OCI-M1 (cell line): ENCODE measurements at regions not wholly inside any gene's neighbourhood (a gene's known extent, or its start where the extent isn't known, plus 50 kb on each side); places are given as distances from the start of the nearest gene placed in this dataset.

Experiments
- DNase-seq: peaks from one replicate; lab custom pipeline; 2025; lab: John Stamatoyannopoulos, UW

DNA sequence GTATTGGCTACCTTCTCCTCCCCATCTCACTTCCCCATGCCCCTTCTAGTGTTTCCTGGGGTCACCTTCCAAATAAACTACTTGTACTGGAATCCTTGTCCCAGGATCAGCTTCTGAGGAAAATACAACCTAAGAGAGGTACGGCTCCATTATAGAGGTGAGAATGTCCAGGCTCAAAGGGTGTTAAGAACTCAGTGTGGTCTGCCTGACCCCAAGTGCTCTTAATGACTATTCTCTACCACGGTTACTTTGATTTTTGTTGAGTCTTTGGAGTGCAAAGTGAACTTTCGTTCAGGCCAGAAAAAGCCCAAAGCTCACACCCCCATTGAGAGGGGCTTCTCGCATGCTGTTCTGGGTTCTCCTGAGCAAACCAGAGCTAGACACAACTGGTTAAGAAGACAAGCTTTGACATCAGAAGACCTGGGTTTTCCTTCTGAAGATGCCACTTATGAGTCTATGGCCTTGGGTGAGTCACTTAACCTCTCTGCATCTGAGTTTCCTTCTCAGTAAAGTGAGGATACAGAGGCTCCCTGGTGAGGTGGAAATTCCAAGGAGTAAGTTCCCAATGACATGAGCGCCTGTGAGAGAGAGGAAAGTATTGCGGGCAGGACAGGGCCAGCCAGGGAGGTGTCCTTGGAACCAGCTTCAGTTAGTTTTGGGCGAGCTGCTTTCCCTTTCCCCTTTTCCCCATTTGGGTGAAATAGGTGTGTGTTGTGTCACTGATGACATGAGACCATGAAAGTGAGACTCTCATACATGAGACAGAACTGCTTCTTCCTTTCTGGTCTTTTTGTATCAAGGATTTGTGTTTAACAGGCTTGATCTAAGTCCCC, 475.0 kb upstream of the PROK2 start:
- DNase-seq: no peak

DNA sequence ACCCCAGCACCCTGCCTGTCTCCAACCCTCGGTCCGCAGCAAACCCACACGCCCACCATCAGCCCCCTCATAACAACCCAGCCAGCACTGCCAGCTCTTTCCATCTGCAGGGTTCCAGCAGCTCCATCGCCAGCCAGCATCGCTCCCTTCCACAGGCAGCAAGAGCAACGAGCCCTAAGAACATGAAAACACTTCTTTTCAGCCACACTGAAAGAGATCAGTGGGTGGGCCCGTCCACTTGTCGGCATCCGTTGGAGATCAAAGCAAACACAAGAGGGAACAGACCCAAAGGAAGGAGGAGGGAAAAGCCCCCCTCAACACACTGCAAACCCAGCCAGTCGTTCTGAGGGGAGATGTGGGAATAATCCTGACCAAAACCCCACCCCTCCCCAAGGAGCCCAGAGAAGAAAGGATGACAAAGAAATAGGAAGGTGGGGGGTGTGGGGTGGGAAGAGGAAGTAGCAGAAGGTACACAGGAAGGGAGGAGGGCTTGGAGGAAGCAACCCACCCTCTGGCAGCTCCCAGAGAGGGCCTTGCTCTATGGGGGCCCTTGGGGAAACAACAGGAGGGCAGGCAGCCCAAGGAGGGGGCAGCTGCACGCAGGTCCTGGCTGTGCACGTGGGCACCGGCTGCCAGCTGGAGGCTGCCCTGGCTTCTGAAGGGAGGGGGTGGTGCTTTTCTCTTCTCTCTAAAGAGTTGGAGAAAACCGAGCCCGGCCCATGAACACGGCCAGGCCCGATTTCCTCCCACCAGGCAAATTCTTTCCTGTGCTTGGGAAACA, 473.6 kb upstream of the PROK2 start:
- no peak for DNase-seq

DNA sequence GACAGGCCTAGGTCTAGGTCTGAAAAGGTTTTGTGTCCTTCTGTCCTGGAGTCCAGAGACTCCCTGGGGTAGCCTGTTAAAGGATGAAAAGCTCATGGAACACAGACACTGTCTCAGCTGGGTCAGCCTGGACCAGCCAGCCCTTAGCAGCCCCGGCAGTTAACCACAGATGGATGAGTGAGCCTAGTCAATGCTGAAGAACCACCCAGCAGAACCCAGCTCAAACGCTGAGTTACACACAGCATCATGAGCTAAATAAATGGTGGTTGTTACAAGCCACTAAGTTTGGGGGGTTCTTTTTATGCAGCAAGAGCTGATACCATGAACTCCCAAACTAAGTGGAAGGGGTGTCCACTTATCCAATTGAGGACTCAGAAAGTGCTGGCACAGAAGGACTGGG, 472.8 kb upstream of the PROK2 start:
- no peak for DNase-seq

DNA sequence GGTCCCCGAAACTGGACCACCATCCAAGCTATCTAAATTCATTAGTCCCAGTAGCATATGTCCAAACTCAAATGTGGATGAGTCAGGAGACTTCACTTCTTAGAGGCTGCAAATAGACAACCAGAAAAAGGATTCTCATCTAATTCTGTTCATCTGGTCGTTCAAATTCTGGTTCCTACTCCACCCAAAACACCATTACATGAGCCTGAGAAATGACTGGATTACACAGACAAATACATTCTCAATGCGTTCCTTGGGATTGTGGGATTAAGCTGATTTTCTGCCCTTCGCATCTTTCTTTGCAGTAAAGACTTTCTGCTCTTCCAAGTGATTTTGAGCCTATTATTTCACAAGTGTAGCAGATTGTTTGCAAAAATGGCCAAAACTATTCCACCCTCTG, 472.3 kb upstream of the PROK2 start:
- DNase-seq: no peak

DNA sequence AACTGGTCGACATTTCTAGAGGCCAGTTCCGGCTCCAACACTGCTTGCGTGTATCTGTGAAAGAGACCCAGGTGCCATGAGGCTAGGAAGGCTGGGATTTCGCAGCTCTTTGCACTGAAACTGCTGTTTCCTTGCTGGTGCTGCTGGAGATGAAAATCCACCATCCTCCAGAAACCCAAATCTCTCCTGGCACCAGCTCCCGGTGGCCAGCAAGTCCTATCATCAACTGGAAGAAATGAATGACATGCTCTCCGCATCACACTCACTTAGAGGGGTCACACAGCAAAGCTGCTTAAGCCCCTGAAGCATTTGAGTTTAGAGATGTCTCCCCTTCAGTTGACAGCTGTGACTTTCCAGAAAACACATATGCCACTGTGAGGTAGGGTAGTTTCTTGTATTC, 471.8 kb upstream of the PROK2 start:
- no peak for DNase-seq

DNA sequence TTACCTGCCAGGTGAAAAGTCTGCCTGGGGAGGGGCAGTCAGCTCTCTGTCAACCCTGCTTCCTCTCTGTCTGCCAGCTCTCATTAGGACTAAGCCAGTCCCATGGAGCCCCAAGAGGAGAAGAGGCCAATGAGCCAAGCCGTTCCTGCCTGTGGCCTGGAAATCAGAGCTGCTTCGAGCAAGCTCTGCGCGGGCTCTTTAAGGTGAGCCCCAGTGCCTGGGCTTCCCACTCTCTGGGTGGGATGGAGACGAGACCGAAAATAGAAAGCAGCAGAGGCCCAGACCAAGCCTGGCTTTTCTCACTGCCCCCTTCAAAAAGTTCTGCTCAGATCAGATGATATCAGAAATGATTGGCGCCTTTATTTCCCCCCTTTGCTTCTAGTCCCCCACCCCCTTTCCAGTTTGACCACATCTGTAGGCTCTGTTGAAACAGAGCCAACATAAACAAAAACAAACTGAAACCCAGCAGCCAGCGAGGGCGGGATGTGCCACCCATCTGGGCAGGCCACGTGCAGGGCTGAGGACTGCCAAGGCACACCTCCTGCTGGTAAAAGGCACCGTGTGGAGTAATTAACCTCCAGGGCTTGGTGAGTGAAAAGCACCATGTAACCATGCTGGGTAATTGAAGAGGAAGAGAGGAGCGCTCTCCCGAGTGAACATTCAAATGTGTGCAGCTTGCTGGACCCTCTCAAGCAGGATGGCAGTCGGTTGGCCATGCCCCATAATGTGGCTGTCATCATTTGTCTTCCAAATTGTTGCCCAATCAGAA, 471.0 kb upstream of the PROK2 start:
- no peak for DNase-seq

DNA sequence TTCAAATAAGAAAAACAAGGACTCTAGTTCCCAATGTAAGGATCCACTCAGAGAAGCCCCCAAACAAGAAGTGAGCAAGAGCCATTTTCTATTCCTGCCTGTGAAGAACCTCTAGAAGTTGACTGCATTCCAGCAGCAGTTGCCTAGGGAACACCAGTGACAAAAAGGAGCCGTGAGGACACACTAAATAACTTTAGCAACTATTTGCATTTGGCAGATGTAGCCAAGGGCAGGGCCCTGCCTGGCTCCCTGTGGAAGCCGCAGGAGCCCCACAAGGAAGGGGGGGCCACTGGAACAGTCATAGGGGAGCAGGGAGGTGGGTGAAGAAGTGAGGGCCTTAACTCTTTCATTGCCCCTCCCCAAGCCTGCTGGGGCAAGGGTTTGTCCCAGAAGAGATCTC, 470.2 kb upstream of the PROK2 start:
- DNase-seq: no peak

DNA sequence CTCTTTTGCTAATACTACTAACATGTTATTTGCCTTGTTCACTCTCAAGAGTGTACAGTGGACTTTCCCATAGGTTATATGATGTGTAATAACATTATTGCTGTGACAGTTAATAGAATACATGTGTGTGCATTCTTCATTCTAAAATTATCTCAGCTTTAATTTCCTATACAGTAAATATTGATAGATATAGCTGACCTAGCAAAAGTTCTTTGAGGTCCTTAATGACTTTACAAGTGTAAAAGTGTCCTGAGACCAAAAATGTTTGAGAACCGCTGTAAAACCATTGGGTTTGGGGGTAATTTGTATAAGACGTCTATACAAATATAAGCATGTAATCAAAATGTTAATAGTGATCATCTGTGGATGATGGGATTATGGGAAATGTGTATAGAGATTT, 469.5 kb upstream of the PROK2 start:
- no peak for DNase-seq

DNA sequence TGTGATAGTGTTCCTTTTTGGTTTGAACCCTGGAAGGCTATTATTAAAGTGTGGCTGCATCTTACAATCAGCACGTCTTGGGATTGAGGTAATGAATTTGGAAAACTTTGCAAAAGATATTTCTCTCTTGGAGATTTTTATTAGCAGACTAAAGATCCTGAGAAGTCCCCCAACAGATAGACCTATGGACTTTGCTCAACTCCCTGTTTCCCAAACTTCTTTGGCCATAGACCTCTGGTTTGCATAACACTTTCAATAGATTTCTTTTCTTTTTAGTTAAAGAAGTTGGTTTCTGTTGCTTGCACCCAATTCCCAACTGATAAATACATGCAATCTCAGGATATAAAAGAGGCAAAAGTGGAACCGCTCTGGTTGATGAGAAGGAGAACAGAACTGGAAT, 465.8 kb upstream of the PROK2 start:
- no peak for DNase-seq

DNA sequence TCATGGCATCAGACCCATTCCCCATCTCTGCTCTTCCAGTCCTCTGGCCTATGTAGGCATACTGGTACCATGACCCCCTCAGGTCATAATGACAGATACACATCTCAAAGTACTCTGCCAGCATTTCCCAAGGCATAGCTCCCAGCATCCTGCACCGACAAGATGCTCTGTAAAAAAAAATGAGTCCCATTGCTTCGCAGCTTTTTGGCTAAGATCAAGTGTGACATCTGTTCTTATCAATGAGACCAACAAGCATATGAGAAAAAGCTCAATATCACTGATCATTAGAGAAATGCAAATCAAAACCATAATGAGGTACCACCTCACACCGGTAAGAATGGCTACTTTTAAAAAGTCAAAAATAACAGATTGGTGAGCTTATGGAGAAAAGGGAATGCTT, 463.9 kb upstream of the PROK2 start:
- no peak for DNase-seq

DNA sequence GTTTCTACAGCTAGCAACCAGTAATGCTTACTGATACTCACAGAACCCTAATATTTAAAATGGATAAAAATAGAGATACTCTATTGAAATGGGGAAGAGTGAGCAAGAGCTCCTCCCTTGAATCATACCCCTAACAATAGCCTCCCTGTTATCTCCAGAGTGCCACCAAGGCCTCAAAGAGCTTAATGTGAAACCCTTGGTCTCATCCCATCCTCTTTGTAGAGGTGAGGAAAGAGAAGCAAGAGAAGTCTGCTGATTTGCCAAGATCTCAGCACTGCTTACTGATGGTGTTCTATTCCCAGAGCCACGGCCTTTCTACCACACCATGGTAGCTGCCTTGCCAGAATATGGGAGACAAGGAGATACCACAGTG, 463.4 kb upstream of the PROK2 start:
- no peak for DNase-seq

DNA sequence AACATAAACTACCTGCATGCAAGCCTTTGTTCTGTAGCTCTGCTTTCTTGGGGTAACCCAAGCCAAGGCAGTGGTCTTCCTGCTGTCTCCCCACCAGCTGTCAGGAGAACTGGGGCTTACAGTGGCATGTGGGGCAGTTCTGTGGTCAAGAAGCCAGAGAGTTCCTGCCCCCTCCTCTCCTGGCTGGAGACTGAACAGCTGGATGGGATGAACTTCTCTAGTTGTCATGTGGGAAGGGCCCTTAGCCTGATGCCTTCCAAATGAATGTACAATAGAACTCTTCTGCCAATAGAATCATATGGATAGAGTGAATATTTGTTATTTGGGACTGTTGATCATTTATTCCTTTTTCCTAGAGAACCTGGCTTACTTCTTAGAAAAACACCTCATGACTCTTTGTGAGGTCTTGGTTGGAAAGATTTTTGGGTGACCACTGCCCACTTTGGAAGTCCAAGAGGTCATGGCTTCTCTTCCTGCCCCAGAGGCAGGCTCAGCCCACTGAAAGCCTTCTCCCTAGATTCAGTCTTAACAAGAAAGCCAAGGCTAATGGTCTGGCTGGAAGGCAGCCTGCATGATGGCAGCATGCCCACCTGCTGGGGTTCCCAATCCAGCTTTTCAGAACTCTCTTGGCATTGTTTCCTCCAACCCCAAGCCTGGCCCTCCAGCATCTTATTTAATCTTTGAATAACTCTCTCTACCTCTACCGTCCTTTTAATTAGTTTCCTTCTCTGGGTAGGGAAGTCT, 462.9 kb upstream of the PROK2 start:
- no peak for DNase-seq

DNA sequence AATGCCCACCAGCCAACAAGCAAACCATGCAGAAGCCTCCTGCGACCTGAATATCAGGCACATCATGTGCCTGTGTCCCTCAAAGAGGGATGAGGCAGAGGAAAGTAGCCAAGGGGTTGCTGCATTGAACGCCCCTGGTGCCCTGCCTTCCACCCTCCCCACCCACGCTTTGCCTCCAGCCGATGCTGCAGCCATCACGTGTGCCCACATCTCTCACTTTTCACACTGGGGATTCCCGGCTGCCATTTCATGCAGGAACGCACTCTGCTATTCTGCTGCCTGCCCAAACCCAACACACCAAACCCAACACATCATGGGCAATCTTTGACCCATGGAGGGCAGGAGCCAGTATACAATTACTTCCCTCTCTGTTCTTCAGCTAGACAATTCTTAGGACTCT, 462.2 kb upstream of the PROK2 start:
- no peak for DNase-seq

DNA sequence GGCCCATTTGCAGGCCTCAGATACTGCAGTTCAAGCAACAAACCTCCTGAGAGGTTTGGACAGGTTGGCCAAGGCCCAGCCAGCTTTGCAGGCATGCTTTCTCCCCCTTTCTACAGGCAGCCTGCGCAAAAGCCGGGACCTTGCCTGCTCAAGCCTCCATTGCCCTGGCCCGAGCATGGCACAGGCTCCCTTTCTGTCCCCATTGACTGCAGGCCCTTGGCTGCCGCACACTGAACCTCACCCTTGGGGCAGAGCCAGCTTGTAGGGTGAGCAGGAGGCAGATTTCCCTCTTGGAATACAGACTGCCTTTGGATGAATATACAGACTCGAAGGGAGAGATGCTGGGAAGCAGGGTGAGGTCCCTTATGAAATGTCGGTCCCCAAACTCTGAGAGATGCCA, 461.7 kb upstream of the PROK2 start:
- no peak for DNase-seq

DNA sequence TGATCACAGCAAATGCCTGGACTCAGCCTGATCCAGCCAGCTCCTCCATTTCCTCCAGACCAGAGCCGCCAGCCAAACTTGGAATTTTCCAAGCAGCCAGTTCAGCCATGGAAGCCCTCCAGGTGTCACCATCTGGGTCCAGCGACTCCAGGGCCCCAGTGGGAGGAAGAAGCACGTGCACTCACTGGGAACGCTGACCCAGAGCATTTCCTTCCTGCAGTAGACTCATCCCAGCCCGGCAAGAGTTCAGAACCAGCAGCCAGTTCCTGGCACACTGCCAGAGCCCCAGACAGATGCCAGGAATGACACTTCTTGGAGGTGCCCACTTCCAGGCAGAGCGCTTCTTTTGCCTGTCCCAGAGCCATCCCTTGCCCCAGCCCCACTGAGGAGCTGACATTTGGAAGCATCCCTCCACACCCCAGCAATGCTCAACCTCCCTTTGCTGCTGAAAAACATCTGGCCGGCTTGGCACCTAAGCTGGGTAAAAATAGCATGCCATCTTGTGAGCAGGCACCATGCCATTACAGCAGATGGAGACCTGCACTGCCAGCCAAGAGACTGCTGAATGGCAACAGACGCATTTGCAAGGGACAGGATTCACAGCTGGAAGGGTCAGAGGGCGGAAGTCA, 460.3 kb upstream of the PROK2 start:
- no peak for DNase-seq

DNA sequence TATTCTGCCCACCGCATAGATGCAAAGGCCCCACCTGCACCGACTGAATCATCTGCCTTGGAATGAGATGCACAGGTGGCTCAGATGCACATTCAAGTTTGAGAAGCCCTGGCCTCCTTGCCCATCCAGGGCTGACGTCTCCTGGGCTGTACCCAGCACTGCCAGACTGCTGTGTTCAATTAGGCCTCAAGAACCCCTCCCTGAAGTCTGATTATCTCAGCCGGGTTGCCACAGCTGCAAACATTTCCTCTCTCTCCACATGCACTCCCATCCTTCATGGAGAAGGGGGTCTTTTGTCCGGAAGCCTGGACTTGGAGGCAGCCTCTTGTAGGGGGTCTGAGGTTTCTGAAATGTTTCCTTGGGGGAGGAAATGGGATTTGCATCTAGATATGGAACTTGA, 459.4 kb upstream of the PROK2 start:
- no peak for DNase-seq

DNA sequence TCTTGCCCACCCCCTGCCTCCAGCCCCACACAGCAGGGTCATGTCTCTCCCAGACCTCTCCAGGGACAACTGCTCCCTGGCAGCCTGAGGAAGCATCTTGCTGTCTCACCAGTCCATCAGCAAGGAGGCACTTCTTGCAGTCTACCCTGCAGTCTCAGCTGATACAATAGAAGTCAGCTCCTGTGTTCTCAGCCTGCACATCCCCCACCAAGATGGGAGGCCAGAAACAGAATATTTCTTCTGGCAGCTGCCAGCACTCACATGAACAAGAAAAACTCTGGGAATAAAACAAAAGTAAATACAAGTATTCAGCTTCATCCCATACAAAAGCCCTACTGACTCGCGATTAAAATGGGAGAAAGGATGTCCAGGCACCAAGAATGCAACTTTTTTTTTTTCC, 457.4 kb upstream of the PROK2 start:
- no peak for DNase-seq

DNA sequence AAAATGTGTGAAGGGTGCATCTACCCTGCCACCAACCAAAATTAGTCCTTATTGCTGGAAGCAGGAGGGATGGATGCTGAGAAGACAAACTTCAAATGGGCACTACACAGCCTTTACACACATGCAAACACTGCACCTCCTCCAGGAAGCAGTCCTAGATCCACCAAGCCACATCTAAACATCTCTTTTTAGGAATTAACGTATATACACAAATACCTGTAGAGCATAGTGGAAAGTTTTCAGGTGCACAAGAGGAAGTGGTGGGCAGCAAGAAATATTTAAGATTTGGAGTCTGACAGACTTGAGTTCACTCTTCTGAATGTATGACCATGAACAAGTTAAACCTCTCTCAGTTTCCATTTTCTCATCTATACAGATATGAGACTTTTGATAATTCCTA, 456.6 kb upstream of the PROK2 start:
- DNase-seq: no peak

DNA sequence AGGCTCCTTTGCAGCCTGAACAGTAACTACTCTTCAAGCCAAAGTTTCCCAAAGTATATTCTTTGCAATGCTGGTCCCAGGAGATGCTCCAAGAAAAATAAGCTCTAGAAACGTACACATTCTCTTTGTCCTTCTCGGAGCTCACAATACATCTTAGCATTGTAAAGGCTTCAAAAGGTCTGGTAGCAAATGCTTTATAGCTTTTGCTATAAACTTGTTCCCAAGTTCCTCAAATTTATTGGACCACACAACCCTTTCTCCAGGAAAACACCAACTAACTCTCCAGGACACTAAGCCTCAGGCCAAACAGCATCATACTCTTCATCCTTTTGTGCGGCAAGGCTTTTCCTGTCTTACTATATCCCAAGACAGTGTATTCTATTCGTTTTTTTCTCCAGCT, 455.6 kb upstream of the PROK2 start:
- DNase-seq: no peak

DNA sequence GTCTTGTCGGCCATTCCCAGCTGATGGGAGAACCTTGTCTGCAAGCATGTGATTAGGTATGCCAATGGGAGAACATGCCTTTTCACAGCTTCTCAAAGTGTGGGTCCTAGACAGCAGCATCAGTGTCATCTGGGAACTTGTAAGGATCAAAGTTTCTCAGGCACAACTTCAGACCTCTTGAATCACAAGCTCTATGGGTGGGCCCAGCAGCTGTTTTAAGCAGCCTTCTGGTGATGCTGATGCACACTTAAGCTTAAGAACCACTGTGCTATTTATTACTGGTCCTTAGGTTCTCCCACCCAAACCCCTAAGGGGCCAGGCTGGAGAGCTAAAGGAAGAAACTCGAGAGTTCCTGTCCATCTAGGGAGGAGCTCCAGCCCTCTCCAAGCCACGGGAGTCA, 453.9 kb upstream of the PROK2 start:
- no peak for DNase-seq

DNA sequence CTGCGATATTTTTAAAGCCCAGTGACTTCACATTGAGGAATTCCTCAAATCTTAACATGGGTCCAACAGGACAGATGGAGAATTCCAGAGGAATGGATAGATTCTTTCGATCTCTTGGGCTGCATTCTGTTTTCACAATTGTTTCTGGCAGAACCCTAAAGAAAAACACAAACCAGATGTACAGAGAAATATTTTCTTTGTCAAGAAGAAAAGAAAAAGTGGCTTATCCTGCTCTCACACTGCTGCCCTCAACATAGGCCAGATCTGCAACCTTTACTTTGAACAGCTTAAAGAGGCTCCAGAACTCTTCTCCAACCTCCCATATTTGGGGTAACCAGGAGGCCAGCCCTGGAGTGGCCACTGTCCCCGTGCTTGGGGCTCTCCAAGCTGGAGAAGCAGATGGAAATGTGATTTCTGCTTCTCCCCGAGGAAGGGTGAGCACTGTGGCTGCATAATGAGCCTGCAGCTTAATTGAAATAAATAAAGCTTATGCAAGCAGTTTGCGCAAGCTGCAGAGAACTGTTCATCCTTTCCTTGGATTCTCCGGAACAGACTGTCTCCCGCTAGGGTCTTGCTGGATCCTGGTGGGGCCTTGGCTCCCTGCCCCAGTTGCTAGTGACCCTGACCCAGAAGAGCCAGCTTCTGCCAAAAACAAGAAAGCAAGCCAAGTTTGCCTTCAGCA, 453.2 kb upstream of the PROK2 start:
- DNase-seq: no peak
